CD4-positive, alpha-beta T cell (primary cell): ENCODE measurements at regions not wholly inside any gene's neighbourhood (a gene's known extent, or its start where the extent isn't known, plus 50 kb on each side); places are given as distances from the start of the nearest gene placed in this dataset.

Source experiments
- ATAC-seq: fragments of 200-7000 bp; cut with Tn5 transposase; one replicate; pipeline ENCODE4 v1.10.0; 2022; ENCODE audit warnings: mild to moderate bottlenecking; ENCODE audit not compliant: poor library complexity
- CTCF ChIA-PET: fragments of 350-600 bp; sonication (Branson Sonifier 250); formaldehyde crosslinking; loops from one replicate; lab custom pipeline; 2021; ENCODE audit warnings: antibody characterized with exemption, inconsistent platforms; lab: Charles Lee
- POLR2A ChIA-PET: fragments of 350-600 bp; sonication (Branson Sonifier 250); formaldehyde crosslinking; loops from one replicate; lab custom pipeline; 2021; ENCODE audit warnings: antibody characterized with exemption, inconsistent platforms; lab: Charles Lee
- DNase-seq, 14 experiments: peaks; one replicate each; pipeline ENCODE4 v3.0.0-alpha.2; 2013 to 2020; ENCODE audit warnings: mixed read lengths in 2 of 14
- H3K27ac ChIP-seq, 2 donors: one replicate each; pipeline versions ENCODE4 v1.5.1 to v1.7.0; 2013; ENCODE audit warnings: low read length in 2 of 2, low read depth in 1 of 2, mild to moderate bottlenecking in 1 of 2
- H3K27me3 ChIP-seq, 2 experiments: 1 replicate in 1 of 2; 2 replicates in 1 of 2; pipeline versions ENCODE4 v1.6.1 to v1.7.0; 2013; ENCODE audit warnings: low read length in 2 of 2, control low read depth in 1 of 2, mild to moderate bottlenecking in 1 of 2, moderate library complexity in 1 of 2; ENCODE audit not compliant: insufficient read depth in 2 of 2, control insufficient read depth in 1 of 2
- H3K36me3 ChIP-seq: one replicate; pipeline ENCODE4 v1.6.1; 2013; ENCODE audit warnings: low read length, control low read depth; ENCODE audit not compliant: insufficient read depth
- H3K4me1 ChIP-seq: one replicate; pipeline ENCODE4 v1.6.1; 2013; ENCODE audit warnings: low read length, control low read depth; ENCODE audit not compliant: insufficient read depth
- H3K4me3 ChIP-seq: one replicate; pipeline ENCODE4 v1.5.1; 2013; ENCODE audit warnings: mild to moderate bottlenecking, low read length, moderate library complexity
- H3K9me3 ChIP-seq, 2 experiments: 1 replicate in 1 of 2; 2 replicates in 1 of 2; pipeline versions ENCODE4 v1.6.1 to v1.7.0; 2013; ENCODE audit warnings: low read length in 2 of 2, mild to moderate bottlenecking in 2 of 2, control low read depth in 1 of 2, moderate library complexity in 1 of 2; ENCODE audit not compliant: control insufficient read depth in 1 of 2, insufficient read depth in 1 of 2
- H3K27ac Mint-ChIP-seq: one replicate; pipeline ENCODE4 v1.8.0; 2020; ENCODE audit warnings: mixed read lengths
- H3K27me3 Mint-ChIP-seq: one replicate; pipeline ENCODE4 v1.8.0; 2021; ENCODE audit warnings: mixed read lengths
- H3K36me3 Mint-ChIP-seq: one replicate; pipeline ENCODE4 v1.8.0; 2021; ENCODE audit warnings: low read depth, mixed read lengths
- H3K4me1 Mint-ChIP-seq: one replicate; pipeline ENCODE4 v1.8.0; 2021; ENCODE audit warnings: low read depth, mixed read lengths
- H3K4me3 Mint-ChIP-seq: one replicate; pipeline ENCODE4 v1.8.0; 2020; ENCODE audit warnings: mild to moderate bottlenecking, mixed read lengths
- H3K9me3 Mint-ChIP-seq: one replicate; pipeline ENCODE4 v1.8.0; 2020; ENCODE audit warnings: mixed read lengths
- intact Hi-C, 2 experiments: fragments of 100-400 bp; cut with DNase I in 1 of 2; cut with micrococcal nuclease in 1 of 2; formaldehyde crosslinking; loops; one replicate each; pipeline versions ENCODE4 v1.15.1 to v1.9.0; 2023 to 2025; cut with DNase I, micrococcal nuclease
- TF ChIP-seq, protein P1 (sequence below): fragments of 200-600 bp; IDR thresholded peaks from one replicate; pipeline ENCODE4 v1.8.0; 2022; ENCODE audit warnings: antibody characterized with exemption, mild to moderate bottlenecking

DNA sequence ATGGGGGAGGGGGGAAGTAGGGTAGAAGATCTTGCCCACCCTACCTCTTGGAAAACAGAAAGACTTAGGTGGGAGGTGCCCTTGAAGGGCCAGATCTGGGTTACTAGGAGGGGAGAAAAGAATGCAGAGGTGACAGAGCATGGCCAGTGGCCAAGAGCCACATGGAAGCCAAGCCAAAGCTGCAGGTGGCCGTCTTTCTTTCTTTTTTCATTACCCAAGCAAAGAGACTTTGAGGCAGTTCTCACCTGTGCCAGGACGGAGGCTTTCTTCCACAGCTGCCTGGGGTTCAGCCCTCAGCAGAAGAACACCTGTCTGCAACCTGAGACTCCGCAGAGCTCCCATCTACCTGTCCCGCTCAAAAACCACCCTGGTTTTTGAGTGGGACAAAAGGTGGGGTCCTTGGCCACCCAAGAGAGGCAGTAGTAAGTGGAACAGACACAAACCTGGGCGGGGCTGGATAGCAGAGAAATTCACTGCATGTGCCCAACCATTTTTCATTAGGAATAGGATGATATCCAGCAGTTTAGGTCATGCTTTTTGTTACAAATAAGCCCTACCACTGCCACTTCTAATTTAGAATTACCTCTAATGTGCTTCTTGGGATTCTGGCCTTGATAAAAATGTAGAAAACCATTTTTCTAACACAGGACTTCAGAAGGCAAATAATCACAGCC is 116.5 kb downstream of the DYRK2 start:
- DNase-seq (no peak), ATAC-seq (no peak)
- CTCF ChIA-PET = no interaction called here
- Mint-ChIP-seq H3K36me3 (no peaks in the 10 kb centered on the region), H3K4me3 (no peak overlapping the region), H3K27me3 (no peaks in the 10 kb centered on the region), H3K4me1 (no peaks in the 10 kb centered on the region), H3K9me3 (no peaks in the 10 kb centered on the region), H3K27ac (no peak overlapping the region)
- Histone ChIP-seq H3K27me3 (no peaks in the 10 kb centered on the region), H3K4me1 (no peaks in the 10 kb centered on the region), H3K9me3 (no peaks in the 10 kb centered on the region), H3K4me3 (no peak overlapping the region), H3K27ac (no peak overlapping the region), H3K36me3 (no peaks in the 10 kb centered on the region)
- TF ChIP-seq, protein P1, sequence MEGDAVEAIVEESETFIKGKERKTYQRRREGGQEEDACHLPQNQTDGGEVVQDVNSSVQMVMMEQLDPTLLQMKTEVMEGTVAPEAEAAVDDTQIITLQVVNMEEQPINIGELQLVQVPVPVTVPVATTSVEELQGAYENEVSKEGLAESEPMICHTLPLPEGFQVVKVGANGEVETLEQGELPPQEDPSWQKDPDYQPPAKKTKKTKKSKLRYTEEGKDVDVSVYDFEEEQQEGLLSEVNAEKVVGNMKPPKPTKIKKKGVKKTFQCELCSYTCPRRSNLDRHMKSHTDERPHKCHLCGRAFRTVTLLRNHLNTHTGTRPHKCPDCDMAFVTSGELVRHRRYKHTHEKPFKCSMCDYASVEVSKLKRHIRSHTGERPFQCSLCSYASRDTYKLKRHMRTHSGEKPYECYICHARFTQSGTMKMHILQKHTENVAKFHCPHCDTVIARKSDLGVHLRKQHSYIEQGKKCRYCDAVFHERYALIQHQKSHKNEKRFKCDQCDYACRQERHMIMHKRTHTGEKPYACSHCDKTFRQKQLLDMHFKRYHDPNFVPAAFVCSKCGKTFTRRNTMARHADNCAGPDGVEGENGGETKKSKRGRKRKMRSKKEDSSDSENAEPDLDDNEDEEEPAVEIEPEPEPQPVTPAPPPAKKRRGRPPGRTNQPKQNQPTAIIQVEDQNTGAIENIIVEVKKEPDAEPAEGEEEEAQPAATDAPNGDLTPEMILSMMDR = no peak
- POLR2A ChIA-PET = no interaction called here
- intact Hi-C loops = no loop called here

DNA sequence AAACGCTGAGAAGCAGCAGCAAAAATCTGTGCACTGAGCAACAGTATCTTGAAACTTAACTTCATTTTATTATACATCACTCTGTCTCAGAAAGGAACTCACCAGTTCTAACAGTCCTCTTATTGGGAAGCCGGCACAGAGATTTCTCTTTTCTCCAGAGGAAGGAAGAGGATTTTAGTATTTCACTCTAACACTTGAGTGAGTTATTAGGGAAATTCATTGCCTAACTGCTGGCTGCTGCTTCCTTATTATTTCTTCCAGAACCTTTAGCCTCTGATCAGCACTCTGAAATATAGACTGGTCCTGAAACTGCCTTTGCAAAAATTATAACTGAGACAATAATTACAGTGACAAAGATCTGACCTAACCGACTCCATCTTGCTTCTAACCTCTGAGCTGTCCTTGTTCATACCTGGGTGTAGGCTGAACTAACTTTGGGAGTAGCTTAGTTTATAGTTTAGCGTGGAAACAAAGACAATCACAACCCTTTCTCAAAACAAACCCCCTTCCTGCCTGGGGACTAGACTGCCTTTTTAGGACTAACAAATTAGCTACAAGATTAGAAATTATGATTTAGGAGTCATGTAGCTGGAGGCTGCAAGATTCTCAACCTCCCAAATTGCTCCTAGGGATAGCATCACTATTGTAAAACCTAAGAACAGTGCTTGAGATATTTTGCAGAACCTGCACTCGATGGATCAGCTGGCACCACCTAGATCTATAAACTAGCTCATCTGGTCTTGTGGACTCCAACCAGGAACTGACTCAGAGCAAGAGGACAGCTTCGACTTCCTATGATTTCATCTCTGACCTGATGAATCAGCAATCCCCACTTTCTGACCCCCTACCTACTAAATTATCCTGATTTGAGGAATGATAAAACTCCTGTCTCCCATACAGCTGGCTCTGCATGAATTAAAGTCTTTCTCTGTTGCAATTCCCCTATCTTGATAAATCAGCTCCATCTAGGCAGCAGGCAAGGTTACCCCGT is 117.5 kb downstream of the DYRK2 start:
- H3K27ac Mint-ChIP-seq = no peak overlapping the region
- TF ChIP-seq, protein P1 = no peak
- no peaks in the 10 kb centered on the region for H3K4me1 ChIP-seq

DNA sequence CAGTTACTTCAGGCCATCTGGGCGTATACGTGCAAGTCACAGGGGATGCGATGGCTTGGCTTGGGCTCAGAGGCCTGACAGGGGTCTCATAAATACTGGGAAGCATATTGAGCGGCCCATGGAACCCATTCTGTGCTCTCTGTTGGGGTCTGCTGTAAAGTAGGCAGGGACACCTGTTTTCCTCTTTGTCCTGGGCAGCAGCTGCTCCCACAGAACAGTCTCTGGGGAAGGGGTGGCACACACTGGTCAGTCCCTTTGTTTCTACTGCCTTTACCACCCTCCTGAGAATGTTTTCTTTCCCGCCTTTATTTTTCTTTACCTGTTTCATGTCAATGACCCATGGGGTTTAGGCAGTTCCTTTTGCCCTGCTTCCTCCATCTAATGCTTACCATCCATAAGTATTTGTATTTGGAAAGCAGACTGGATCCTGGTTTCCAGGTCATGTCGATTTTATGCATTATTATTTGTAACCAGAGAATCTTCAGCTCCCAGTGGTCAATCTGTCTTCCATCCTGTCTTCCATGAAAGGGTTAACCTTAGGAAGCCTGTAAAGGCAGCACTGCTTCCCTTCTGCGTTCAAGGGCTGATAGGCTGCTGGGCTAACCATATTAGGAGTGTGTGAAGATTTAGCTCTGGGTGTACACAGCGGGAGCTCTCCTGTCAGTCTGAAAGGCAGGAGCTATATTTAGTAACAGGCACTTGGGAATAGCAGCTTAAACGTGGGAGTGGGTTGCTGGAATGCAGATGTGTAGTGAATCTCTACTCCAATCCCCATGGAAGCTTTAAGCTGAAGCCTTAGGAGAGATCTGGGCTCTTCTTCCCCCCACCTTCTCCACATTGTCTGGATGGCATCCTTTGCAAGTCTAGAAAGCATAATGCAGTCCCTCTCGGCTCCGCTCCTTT is 124.0 kb downstream of the DYRK2 start:
- H3K36me3 Mint-ChIP-seq = no peaks in the 10 kb centered on the region
- TF ChIP-seq, protein P1 = no peak

More for the DNA sequence above, 117.5 kb downstream of the DYRK2 start:
- DNase-seq (no peak), ATAC-seq (no peak)
- POLR2A ChIA-PET = no interaction called here
- Histone ChIP-seq H3K27ac (no peak overlapping the region), H3K9me3 (no peaks in the 10 kb centered on the region), H3K27me3 (no peaks in the 10 kb centered on the region), H3K4me3 (no peak overlapping the region), H3K36me3 (no peaks in the 10 kb centered on the region)
- intact Hi-C loops = no loop called here
- CTCF ChIA-PET = no interaction called here
- no peaks in the 10 kb centered on the region for H3K27me3 Mint-ChIP-seq
- no peaks in the 10 kb centered on the region for H3K9me3 Mint-ChIP-seq
- no peaks in the 10 kb centered on the region for H3K4me1 Mint-ChIP-seq
- H3K36me3 Mint-ChIP-seq = no peaks in the 10 kb centered on the region
- H3K4me3 Mint-ChIP-seq = no peak overlapping the region

More for the DNA sequence above, 124.0 kb downstream of the DYRK2 start:
- ChIA-PET CTCF (no interaction called here), POLR2A (no interaction called here)
- H3K4me1 Mint-ChIP-seq = no peaks in the 10 kb centered on the region
- Histone ChIP-seq H3K27me3 (no peaks in the 10 kb centered on the region), H3K9me3 (no peaks in the 10 kb centered on the region), H3K27ac (no peak overlapping the region), H3K4me3 (no peak overlapping the region), H3K4me1 (no peaks in the 10 kb centered on the region), H3K36me3 (no peaks in the 10 kb centered on the region)
- ATAC-seq (no peak), DNase-seq (no peak)
- H3K9me3 Mint-ChIP-seq = no peaks in the 10 kb centered on the region
- intact Hi-C loops = no loop called here
- no peak overlapping the region for H3K4me3 Mint-ChIP-seq
- no peak overlapping the region for H3K27ac Mint-ChIP-seq
- H3K27me3 Mint-ChIP-seq = no peaks in the 10 kb centered on the region
